Fibroblast of lung (primary cell): ENCODE measurements at regions not wholly inside any gene's neighbourhood (a gene's known extent, or its start where the extent isn't known, plus 50 kb on each side); places are given as distances from the start of the nearest gene placed in this dataset.
A peak's percentile ranks its signal among the peaks of the same experiment; 100 is the strongest.

Experiments used
- DNase-seq, 2 donors: peaks; one replicate each; pipeline versions ENCODE4 v3.0.0 to v3.0.0-alpha.2; 2010; ENCODE audit warnings: low read depth in 2 of 2
- H2AFZ ChIP-seq: 2 replicates; pipeline ENCODE4 v1.5.1; 2012; ENCODE audit warnings: low read length, control low read depth, inconsistent platforms
- H3K27ac ChIP-seq: 2 replicates; pipeline ENCODE4 v1.5.1; 2011; ENCODE audit warnings: low read length, control low read depth; ENCODE audit not compliant: insufficient read depth
- H3K27me3 ChIP-seq: 2 replicates; pipeline ENCODE4 v1.5.1; 2011; ENCODE audit warnings: mild to moderate bottlenecking, low read length; ENCODE audit not compliant: control insufficient read depth, insufficient read depth
- H3K36me3 ChIP-seq: 2 replicates; pipeline ENCODE4 v1.5.1; 2011; ENCODE audit warnings: low read length; ENCODE audit not compliant: control insufficient read depth, insufficient read depth
- H3K4me1 ChIP-seq: 2 replicates; pipeline ENCODE4 v1.5.1; 2011; ENCODE audit warnings: low read length; ENCODE audit not compliant: control insufficient read depth, insufficient read depth; ENCODE audit errors: extremely low read depth
- H3K4me2 ChIP-seq: 2 replicates; pipeline ENCODE4 v1.5.1; 2011; ENCODE audit warnings: low read length, control low read depth; ENCODE audit not compliant: insufficient read depth; ENCODE audit errors: extremely low read depth
- H3K4me3 ChIP-seq, 4 experiments: fragments of 200-600 bp in 1 of 4; sonication (generic) in 1 of 4; replicated peaks in 1 of 4; 2 replicates each; pipeline ENCODE4 v1.5.1; 2011 to 2016; ENCODE audit warnings: low read length in 4 of 4, low read depth in 3 of 4, mild to moderate bottlenecking in 3 of 4, control low read depth in 2 of 4, inconsistent platforms in 1 of 4, mixed read lengths in 1 of 4; ENCODE audit not compliant: insufficient read depth in 1 of 4; ENCODE audit errors: control extremely low read depth in 1 of 4
- H3K79me2 ChIP-seq: 2 replicates; pipeline ENCODE4 v1.5.1; 2012; ENCODE audit warnings: mild to moderate bottlenecking, low read length, inconsistent platforms; ENCODE audit not compliant: control insufficient read depth, insufficient read depth
- H3K9ac ChIP-seq: 2 replicates; pipeline ENCODE4 v1.5.1; 2011; ENCODE audit warnings: mild to moderate bottlenecking, low read length, control low read depth; ENCODE audit not compliant: insufficient read depth
- H3K9me3 ChIP-seq: 2 replicates; pipeline ENCODE4 v1.5.1; 2012; ENCODE audit warnings: low read depth, low read length; ENCODE audit not compliant: control insufficient read depth, insufficient read depth
- H4K20me1 ChIP-seq: 2 replicates; pipeline ENCODE4 v1.5.1; 2011; ENCODE audit warnings: low read length; ENCODE audit not compliant: control insufficient read depth, insufficient read depth; ENCODE audit errors: extremely low read depth
- EZH2 ChIP-seq: IDR thresholded peaks from 2 replicates; pipeline ENCODE4 v1.5.1; 2012; ENCODE audit warnings: low read length, control low read depth, mild to moderate bottlenecking; ENCODE audit errors: missing control alignments
- TF ChIP-seq, protein P1 (sequence below), 2 donors: IDR thresholded peaks in 1 of 2; conservative IDR thresholded peaks in 1 of 2; 1 replicate in 1 of 2; 2 replicates in 1 of 2; pipeline ENCODE4 v1.5.1; 2011 to 2012; ENCODE audit warnings: low read length in 2 of 2, control low read depth in 1 of 2, inconsistent platforms in 1 of 2, low read depth in 1 of 2, mild to moderate bottlenecking in 1 of 2

DNA sequence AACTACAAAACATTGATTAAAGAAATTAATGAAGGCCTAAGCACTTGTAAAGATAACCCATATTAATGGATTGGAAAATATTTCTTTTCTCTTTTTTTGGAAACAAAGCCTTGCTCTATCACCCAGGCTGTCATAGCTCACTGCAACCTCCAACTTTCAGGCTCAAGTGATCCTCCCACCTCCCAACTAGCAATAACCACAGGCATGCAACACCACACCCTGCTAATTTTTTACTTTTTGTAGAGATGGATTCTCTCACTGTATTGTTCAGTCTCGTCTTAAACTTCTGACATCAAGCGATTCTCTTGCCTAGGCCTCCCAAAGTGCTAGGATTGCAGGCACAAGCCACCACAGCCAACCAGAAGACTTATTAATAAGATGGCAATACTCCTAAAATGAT lies 73.4 kb upstream of the NDUFV2 start:
- Histone ChIP-seq H3K9me3 (no peaks in the 10 kb centered on the region), H3K4me1 (no peaks in the 10 kb centered on the region), H3K36me3 (no peaks in the 10 kb centered on the region), H3K27me3 (no peaks in the 10 kb centered on the region), H2AFZ (peak overlapping the region; percentile 33), H4K20me1 (no peaks in the 10 kb centered on the region), H3K4me2 (no peak overlapping the region), H3K27ac (no peak overlapping the region), H3K79me2 (no peaks in the 10 kb centered on the region), H3K4me3 (no peak overlapping the region), H3K9ac (no peak overlapping the region)
- TF ChIP-seq EZH2: no peak
- TF ChIP-seq, protein P1, sequence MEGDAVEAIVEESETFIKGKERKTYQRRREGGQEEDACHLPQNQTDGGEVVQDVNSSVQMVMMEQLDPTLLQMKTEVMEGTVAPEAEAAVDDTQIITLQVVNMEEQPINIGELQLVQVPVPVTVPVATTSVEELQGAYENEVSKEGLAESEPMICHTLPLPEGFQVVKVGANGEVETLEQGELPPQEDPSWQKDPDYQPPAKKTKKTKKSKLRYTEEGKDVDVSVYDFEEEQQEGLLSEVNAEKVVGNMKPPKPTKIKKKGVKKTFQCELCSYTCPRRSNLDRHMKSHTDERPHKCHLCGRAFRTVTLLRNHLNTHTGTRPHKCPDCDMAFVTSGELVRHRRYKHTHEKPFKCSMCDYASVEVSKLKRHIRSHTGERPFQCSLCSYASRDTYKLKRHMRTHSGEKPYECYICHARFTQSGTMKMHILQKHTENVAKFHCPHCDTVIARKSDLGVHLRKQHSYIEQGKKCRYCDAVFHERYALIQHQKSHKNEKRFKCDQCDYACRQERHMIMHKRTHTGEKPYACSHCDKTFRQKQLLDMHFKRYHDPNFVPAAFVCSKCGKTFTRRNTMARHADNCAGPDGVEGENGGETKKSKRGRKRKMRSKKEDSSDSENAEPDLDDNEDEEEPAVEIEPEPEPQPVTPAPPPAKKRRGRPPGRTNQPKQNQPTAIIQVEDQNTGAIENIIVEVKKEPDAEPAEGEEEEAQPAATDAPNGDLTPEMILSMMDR (conservative IDR thresholded peaks at IDR 0.05 in 1 of 2, IDR thresholded peaks at IDR 0.05 in 1 of 2; ENCODE audit: low read depth in 1 of 2, low read length in 2 of 2): no peak
- peak in 1 of 2 donors; percentile 70 for DNase-seq

DNA sequence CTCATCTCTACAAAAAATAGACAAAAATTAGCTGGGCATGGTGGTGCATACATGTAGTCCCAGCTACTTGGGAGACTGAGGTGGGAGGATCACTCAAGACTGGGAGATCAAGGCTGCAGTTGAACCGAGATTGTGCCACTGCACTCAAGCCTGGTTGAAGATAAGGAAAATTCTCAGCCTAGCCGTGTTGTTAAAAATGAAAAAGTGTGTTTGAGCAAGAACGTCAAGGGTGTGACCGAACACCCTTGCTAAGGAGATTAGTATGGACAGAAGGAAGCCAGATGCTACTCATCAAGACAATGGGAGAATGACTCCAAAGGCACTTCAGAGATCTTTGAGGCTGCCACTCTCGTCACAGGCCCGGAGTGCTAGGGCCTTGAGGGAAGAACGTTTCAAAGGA lies 70.0 kb upstream of the NDUFV2 start:
- Histone ChIP-seq H3K4me1 (no peaks in the 10 kb centered on the region), H3K27me3 (no peaks in the 10 kb centered on the region), H3K4me3 (no peak overlapping the region), H3K4me2 (no peak overlapping the region), H3K27ac (no peak overlapping the region), H3K36me3 (no peaks in the 10 kb centered on the region), H3K9ac (no peak overlapping the region), H3K9me3 (no peaks in the 10 kb centered on the region), H4K20me1 (no peaks in the 10 kb centered on the region), H3K79me2 (no peaks in the 10 kb centered on the region), H2AFZ (no peak overlapping the region)
- TF ChIP-seq EZH2: no peak
- TF ChIP-seq, protein P1 (conservative IDR thresholded peaks at IDR 0.05 in 1 of 2, IDR thresholded peaks at IDR 0.05 in 1 of 2; ENCODE audit: low read depth in 1 of 2, low read length in 2 of 2): no peak
- no peak for DNase-seq

DNA sequence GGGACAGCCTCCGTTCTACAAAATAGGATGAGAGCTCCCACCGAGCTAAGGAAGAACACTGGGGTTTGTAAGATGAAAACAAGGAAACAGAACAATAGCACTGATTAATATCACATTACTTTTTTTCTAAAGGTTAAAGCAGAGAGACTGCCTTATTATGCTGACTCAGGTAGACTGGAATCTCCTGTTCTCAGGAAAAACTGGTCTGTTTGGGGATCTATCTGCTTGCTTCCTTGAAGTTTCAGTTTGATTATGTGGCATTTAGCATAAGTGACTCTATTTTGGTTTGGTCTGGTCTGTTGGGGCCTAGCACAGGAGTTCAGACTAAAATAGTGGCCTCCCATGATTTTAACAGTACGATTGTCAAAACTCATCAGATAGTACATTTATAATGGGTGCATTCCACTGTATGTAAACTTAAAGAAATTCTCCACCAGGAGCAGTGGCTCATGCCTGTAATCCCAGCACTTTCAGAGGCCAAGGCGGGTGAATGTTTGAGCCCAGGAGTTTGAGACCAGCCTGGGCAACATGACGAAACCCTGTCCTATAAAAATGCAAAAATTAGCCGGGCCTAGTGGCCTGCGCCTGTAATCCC lies 64.1 kb upstream of the NDUFV2 start:
- peak overlapping the region; percentile 30 for H2AFZ ChIP-seq
- no peak overlapping the region for H3K9ac ChIP-seq
- H4K20me1 ChIP-seq: no peaks in the 10 kb centered on the region
- no peak overlapping the region for H3K4me3 ChIP-seq
- H3K36me3 ChIP-seq: no peaks in the 10 kb centered on the region
- no peaks in the 10 kb centered on the region for H3K9me3 ChIP-seq
- H3K27me3 ChIP-seq: no peaks in the 10 kb centered on the region
- H3K79me2 ChIP-seq: no peaks in the 10 kb centered on the region
- TF ChIP-seq, protein P1 (conservative IDR thresholded peaks at IDR 0.05 in 1 of 2, IDR thresholded peaks at IDR 0.05 in 1 of 2; ENCODE audit: low read depth in 1 of 2, low read length in 2 of 2): no peak
- no peak for TF ChIP-seq EZH2
- H3K4me2 ChIP-seq: no peak overlapping the region
- no peak overlapping the region for H3K27ac ChIP-seq
- H3K4me1 ChIP-seq: no peaks in the 10 kb centered on the region
- peak in 1 of 2 donors; percentile 55 for DNase-seq
